Mesenchymal stem cell (in vitro differentiated cells and primary cell): ENCODE measurements at regions not wholly inside any gene's neighbourhood (a gene's known extent, or its start where the extent isn't known, plus 50 kb on each side); places are given as distances from the start of the nearest gene placed in this dataset.

Source experiments
- DNase-seq: peaks from one replicate; pipeline ENCODE4 v3.0.0-alpha.2; 2013
- H2AFZ ChIP-seq: one replicate; pipeline ENCODE4 v1.6.1; 2013; ENCODE audit warnings: low read depth, mild to moderate bottlenecking, control low read depth, inconsistent platforms, low read length, moderate library complexity
- H2AK5ac ChIP-seq: 2 replicates; pipeline ENCODE4 v1.6.1; 2013; ENCODE audit warnings: low read length, moderate library complexity, mild to moderate bottlenecking, inconsistent platforms; ENCODE audit not compliant: severe bottlenecking
- H2BK120ac ChIP-seq: one replicate; pipeline ENCODE4 v1.6.1; 2013; ENCODE audit warnings: low read depth, mild to moderate bottlenecking, inconsistent platforms, low read length, moderate library complexity
- H2BK12ac ChIP-seq, 2 experiments: one replicate each; pipeline ENCODE4 v1.6.1; 2013; ENCODE audit warnings: inconsistent platforms in 2 of 2, low read length in 2 of 2, mild to moderate bottlenecking in 2 of 2, moderate library complexity in 2 of 2, control low read depth in 1 of 2
- H2BK15ac ChIP-seq: one replicate; pipeline ENCODE4 v1.6.1; 2013; ENCODE audit warnings: mild to moderate bottlenecking, low read depth, inconsistent platforms; ENCODE audit not compliant: poor library complexity, severe bottlenecking
- H2BK5ac ChIP-seq: 2 replicates; pipeline ENCODE4 v1.6.1; 2013; ENCODE audit warnings: low read depth, mild to moderate bottlenecking, low read length, control low read depth, inconsistent platforms; ENCODE audit not compliant: poor library complexity, severe bottlenecking
- H3K14ac ChIP-seq, 2 experiments: one replicate each; pipeline ENCODE4 v1.6.1; 2013; ENCODE audit warnings: inconsistent platforms in 2 of 2, low read length in 2 of 2, control low read depth in 1 of 2, mild to moderate bottlenecking in 1 of 2, moderate library complexity in 1 of 2
- H3K18ac ChIP-seq, 2 experiments: one replicate each; pipeline ENCODE4 v1.6.1; 2013; ENCODE audit warnings: inconsistent platforms in 2 of 2, low read length in 2 of 2, control low read depth in 1 of 2, low read depth in 1 of 2, mild to moderate bottlenecking in 1 of 2
- H3K23ac ChIP-seq, 2 experiments: one replicate each; pipeline ENCODE4 v1.6.1; 2013; ENCODE audit warnings: inconsistent platforms in 2 of 2, low read length in 2 of 2, mild to moderate bottlenecking in 2 of 2, moderate library complexity in 2 of 2, control low read depth in 1 of 2
- H3K27ac ChIP-seq: 2 replicates; pipeline ENCODE4 v1.5.1; 2013; ENCODE audit warnings: mild to moderate bottlenecking, moderate library complexity, low read length, control low read depth, inconsistent platforms; ENCODE audit not compliant: poor library complexity, severe bottlenecking
- H3K27me3 ChIP-seq, 2 experiments: 2 replicates each; pipeline versions ENCODE4 v1.6.1 to v1.7.0; 2013; ENCODE audit warnings: low read length in 2 of 2, mild to moderate bottlenecking in 2 of 2, moderate library complexity in 2 of 2, control low read depth in 1 of 2, inconsistent platforms in 1 of 2; ENCODE audit not compliant: control insufficient read depth in 1 of 2, insufficient read depth in 1 of 2
- H3K36me3 ChIP-seq, 2 experiments: 2 replicates each; pipeline versions ENCODE4 v1.6.1 to v1.7.0; 2013; ENCODE audit warnings: low read length in 2 of 2, control low read depth in 1 of 2, inconsistent platforms in 1 of 2, low read depth in 1 of 2, mild to moderate bottlenecking in 1 of 2; ENCODE audit not compliant: insufficient read depth in 2 of 2, control insufficient read depth in 1 of 2
- H3K4ac ChIP-seq, 2 experiments: one replicate each; pipeline ENCODE4 v1.6.1; 2013; ENCODE audit warnings: inconsistent platforms in 2 of 2, low read length in 2 of 2, mild to moderate bottlenecking in 2 of 2, moderate library complexity in 2 of 2, control low read depth in 1 of 2, low read depth in 1 of 2
- H3K4me1 ChIP-seq: 2 replicates; pipeline ENCODE4 v1.6.1; 2013; ENCODE audit warnings: low read depth, low read length, control low read depth; ENCODE audit not compliant: control insufficient read depth, insufficient read depth
- H3K4me2 ChIP-seq: 2 replicates; pipeline ENCODE4 v1.6.1; 2013; ENCODE audit warnings: low read length, mild to moderate bottlenecking, inconsistent platforms; ENCODE audit not compliant: poor library complexity, severe bottlenecking
- H3K4me3 ChIP-seq, 2 experiments: 2 replicates each; pipeline versions ENCODE4 v1.5.1 to v1.7.0; 2013; ENCODE audit warnings: low read length in 2 of 2, mild to moderate bottlenecking in 2 of 2, control low read depth in 1 of 2, low read depth in 1 of 2; ENCODE audit not compliant: insufficient read depth in 1 of 2
- H3K79me1 ChIP-seq: replicated peaks from 2 replicates; pipeline ENCODE4 v1.6.1; 2013; ENCODE audit warnings: mild to moderate bottlenecking, control low read depth, low read length, inconsistent platforms; ENCODE audit not compliant: poor library complexity, severe bottlenecking
- H3K9ac ChIP-seq: 2 replicates; pipeline ENCODE4 v1.7.0; 2013; ENCODE audit warnings: mild to moderate bottlenecking, low read length, moderate library complexity
- H3K9me3 ChIP-seq: 2 replicates; pipeline ENCODE4 v1.7.0; 2013; ENCODE audit warnings: mild to moderate bottlenecking, low read length; ENCODE audit not compliant: control insufficient read depth
- H4K8ac ChIP-seq: one replicate; pipeline ENCODE4 v1.6.1; 2013; ENCODE audit warnings: inconsistent platforms, mild to moderate bottlenecking, low read length, moderate library complexity
- H4K91ac ChIP-seq: one replicate; pipeline ENCODE4 v1.6.1; 2013; ENCODE audit warnings: mild to moderate bottlenecking, low read length, inconsistent platforms
- WGBS: methylation state at CpG from one replicate; pipeline ENCODE4 v1.1.7; 2013; ENCODE audit warnings: mixed read lengths; 5-methylcytosine and 5-hydroxymethylcytosine counted together

DNA sequence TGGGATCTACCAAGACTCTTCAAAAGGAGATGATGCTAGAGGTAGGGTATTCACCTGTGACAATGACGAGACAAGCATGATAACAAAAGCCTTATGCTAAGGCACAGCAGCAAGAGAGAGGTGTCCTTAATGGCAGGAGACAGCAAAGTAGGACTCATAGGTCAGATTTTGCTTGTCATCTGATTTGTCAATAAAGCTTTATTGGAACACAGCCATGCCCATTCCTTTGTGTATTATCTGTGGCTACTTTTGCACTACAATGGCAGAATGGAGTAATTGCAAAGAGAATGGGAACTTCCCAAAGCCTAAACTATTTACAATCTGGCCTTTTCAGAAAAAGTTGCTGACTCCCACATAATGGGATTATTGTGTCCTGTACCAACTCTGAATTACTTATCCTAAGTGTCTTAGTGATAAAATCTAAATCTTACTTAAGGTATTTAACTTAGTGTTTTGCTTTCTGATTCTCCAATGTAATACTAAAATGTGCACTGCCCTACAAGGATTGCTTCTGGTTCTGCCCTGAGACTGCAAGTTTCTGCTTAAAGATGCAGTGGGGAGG lies 221.6 kb downstream of the CDC5L start:
- Histone ChIP-seq H2AFZ (no peak overlapping the region), H3K36me3 (no peaks in the 10 kb centered on the region)
- WGBS: 76% methylated on average over 1 of the region's 1 CpG

DNA sequence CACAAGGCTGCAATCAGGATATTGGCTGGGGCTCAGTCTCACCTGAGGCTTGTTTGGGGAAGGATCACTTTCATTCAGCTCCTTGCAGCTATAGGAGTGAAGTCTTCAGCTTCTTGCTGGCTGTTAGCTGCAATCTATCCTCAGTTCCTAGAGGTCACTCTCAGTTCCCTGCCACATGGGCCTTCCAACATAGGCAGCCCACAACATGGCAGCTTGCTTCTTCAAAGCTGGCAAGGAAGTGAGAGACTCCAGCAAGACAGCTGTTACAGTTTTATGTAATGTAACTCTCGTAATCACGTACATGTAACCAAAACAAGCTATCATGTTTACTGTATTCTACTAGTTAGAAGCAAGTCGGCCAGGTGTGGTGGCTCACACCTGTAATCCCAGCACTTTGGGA lies 226.9 kb downstream of the CDC5L start:
- no peak overlapping the region for H4K91ac ChIP-seq
- H2BK15ac ChIP-seq: no peak overlapping the region
- no peaks in the 10 kb centered on the region for H3K79me1 ChIP-seq
- H3K4ac ChIP-seq: no peak overlapping the region
- no peak overlapping the region for H4K8ac ChIP-seq
- no peaks in the 10 kb centered on the region for H3K36me3 ChIP-seq
- no peak overlapping the region for H2BK12ac ChIP-seq
- no peak overlapping the region for H3K18ac ChIP-seq
- no peak overlapping the region for H2BK120ac ChIP-seq
- WGBS: 97% methylated on average over 3 of the region's 3 CpGs
- no peak for DNase-seq
- no peak overlapping the region for H3K4me3 ChIP-seq
- no peaks in the 10 kb centered on the region for H3K4me1 ChIP-seq
- H3K4me2 ChIP-seq: no peak overlapping the region
- peaks cover 0 to 13% of the 10 kb centered on the region in 2 experiments for H3K27me3 ChIP-seq
- no peaks in the 10 kb centered on the region for H3K9me3 ChIP-seq
- no peak overlapping the region for H3K27ac ChIP-seq
- H2AK5ac ChIP-seq: no peak overlapping the region
- no peak overlapping the region for H3K9ac ChIP-seq
- no peak overlapping the region for H2BK5ac ChIP-seq
- no peak overlapping the region for H3K14ac ChIP-seq
- no peak overlapping the region for H2AFZ ChIP-seq
- H3K23ac ChIP-seq: no peak overlapping the region

More for the DNA sequence above, 221.6 kb downstream of the CDC5L start:
- Histone ChIP-seq H3K9me3 (no peaks in the 10 kb centered on the region), H3K23ac (no peak overlapping the region), H4K91ac (no peak overlapping the region), H3K9ac (no peak overlapping the region), H3K18ac (no peak overlapping the region), H2BK15ac (no peak overlapping the region), H3K4ac (no peak overlapping the region), H2AK5ac (no peak overlapping the region), H3K4me1 (no peaks in the 10 kb centered on the region), H3K14ac (no peak overlapping the region), H3K4me3 (no peak overlapping the region), H3K27ac (no peak overlapping the region), H2BK12ac (no peak overlapping the region), H2BK5ac (no peak overlapping the region), H4K8ac (no peak overlapping the region), H3K4me2 (no peak overlapping the region), H3K27me3 (peaks cover 0 to 31% of the 10 kb centered on the region in 2 experiments), H3K79me1 (no peaks in the 10 kb centered on the region), H2BK120ac (no peak overlapping the region)
- no peak for DNase-seq

DNA sequence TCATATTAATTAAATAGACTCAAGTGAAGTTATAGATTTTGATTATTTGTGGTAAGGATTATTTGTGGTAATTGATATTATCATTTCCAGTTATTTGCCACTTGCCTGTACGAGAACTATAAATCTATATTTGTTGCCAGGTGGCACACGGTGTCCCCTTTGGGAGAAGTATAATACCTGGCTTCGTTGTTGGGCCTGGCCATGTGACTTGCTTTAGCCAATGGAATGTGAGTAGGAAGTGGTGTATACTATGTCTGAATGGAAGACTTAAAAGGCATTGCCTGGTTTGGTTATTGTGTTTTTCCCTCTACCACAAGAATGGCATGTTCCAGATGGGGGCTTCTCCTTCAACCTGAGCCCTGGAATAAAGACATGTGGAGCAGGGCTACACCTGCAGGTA lies 228.1 kb downstream of the CDC5L start:
- Histone ChIP-seq H3K9ac (no peak overlapping the region), H2BK120ac (no peak overlapping the region), H3K79me1 (no peaks in the 10 kb centered on the region), H2BK12ac (no peak overlapping the region), H3K4ac (no peak overlapping the region), H2AK5ac (no peak overlapping the region), H4K8ac (no peak overlapping the region), H2AFZ (no peak overlapping the region), H3K9me3 (no peaks in the 10 kb centered on the region), H3K36me3 (no peaks in the 10 kb centered on the region), H3K14ac (no peak overlapping the region), H3K18ac (no peak overlapping the region), H3K27me3 (peaks cover 0 to 16% of the 10 kb centered on the region in 2 experiments), H3K4me3 (no peak overlapping the region), H3K27ac (no peak overlapping the region), H3K23ac (no peak overlapping the region), H4K91ac (no peak overlapping the region), H2BK15ac (no peak overlapping the region), H2BK5ac (no peak overlapping the region), H3K4me1 (no peaks in the 10 kb centered on the region), H3K4me2 (no peak overlapping the region)
- no peak for DNase-seq
- 73% methylated on average over 3 of the region's 3 CpGs for WGBS

DNA sequence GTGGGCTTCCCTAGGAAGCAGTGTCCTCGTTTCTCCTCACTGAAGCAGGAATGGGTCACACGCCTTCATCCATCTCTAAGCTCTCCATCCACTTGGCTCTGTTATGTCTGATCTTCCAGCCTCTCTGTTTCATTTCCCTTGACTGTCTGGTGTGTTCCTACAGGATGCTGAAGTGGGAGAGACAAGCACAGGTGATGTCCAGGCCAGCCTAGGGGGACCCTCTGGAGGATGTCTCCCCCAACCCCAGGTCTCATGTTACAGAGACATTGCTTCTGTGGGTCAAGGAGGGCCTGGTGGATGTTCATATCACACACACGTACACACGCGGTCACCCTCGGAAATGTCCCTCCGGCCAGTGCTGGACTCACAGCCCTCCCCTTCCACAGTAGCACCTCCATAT lies 229.9 kb downstream of the CDC5L start:
- Histone ChIP-seq H2BK12ac (no peak overlapping the region), H2BK5ac (no peak overlapping the region), H3K36me3 (no peaks in the 10 kb centered on the region), H3K27me3 (peaks cover 0 to 21% of the 10 kb centered on the region in 2 experiments), H3K23ac (no peak overlapping the region), H3K4me1 (no peaks in the 10 kb centered on the region), H3K14ac (no peak overlapping the region), H2AFZ (no peak overlapping the region), H4K8ac (no peak overlapping the region), H3K18ac (no peak overlapping the region), H3K9me3 (no peaks in the 10 kb centered on the region), H3K4me2 (no peak overlapping the region), H3K79me1 (no peaks in the 10 kb centered on the region), H3K27ac (no peak overlapping the region), H2BK15ac (no peak overlapping the region), H2AK5ac (no peak overlapping the region), H3K9ac (no peak overlapping the region), H4K91ac (no peak overlapping the region), H2BK120ac (no peak overlapping the region), H3K4me3 (no peak overlapping the region), H3K4ac (no peak overlapping the region)
- no peak for DNase-seq
- 79% methylated on average over 6 of the region's 7 CpGs for WGBS
